Esophagus (tissue), 2 donors: ENCODE measurements at regions not wholly inside any gene's neighbourhood (a gene's known extent, or its start where the extent isn't known, plus 50 kb on each side); places are given as distances from the start of the nearest gene placed in this dataset.

Experiments used
- H3K27ac ChIP-seq, 2 donors: one replicate each; pipeline ENCODE4 v1.5.1; 2013; ENCODE audit warnings: low read depth in 2 of 2, mild to moderate bottlenecking in 2 of 2, inconsistent platforms in 1 of 2, low read length in 1 of 2, moderate library complexity in 1 of 2
- H3K27me3 ChIP-seq, 2 donors: one replicate each; pipeline ENCODE4 v1.6.1; 2013; ENCODE audit warnings: low read length in 2 of 2, control low read depth in 1 of 2, mild to moderate bottlenecking in 1 of 2; ENCODE audit not compliant: insufficient read depth in 2 of 2, control insufficient read depth in 1 of 2
- H3K36me3 ChIP-seq, 2 donors: one replicate each; pipeline ENCODE4 v1.6.1; 2013; ENCODE audit warnings: low read length in 1 of 2; ENCODE audit not compliant: control insufficient read depth in 2 of 2, insufficient read depth in 2 of 2
- H3K4me1 ChIP-seq, 2 donors: one replicate each; pipeline ENCODE4 v1.6.1; 2013; ENCODE audit warnings: low read length in 1 of 2; ENCODE audit not compliant: control insufficient read depth in 2 of 2, insufficient read depth in 2 of 2
- H3K4me3 ChIP-seq, 2 donors: one replicate each; pipeline ENCODE4 v1.5.1; 2013; ENCODE audit warnings: low read length in 2 of 2, mild to moderate bottlenecking in 2 of 2, low read depth in 1 of 2, moderate library complexity in 1 of 2
- H3K9me3 ChIP-seq, 2 donors: one replicate each; pipeline ENCODE4 v1.6.1; 2013; ENCODE audit warnings: mild to moderate bottlenecking in 2 of 2, low read depth in 1 of 2, low read length in 1 of 2, moderate library complexity in 1 of 2; ENCODE audit not compliant: control insufficient read depth in 2 of 2, insufficient read depth in 1 of 2
- WGBS, 2 donors: extraction: QIAGEN DNeasy Blood & Tissue Kit; methylation state at CpG; one replicate each; pipeline ENCODE4 v1.1.7; 2013; 5-methylcytosine and 5-hydroxymethylcytosine counted together
- donor health status: healthy with polysubstance abuse.
- donor health status: Bipolar disorder and iron deficiency.

GRCh38 chr12:30019366-30020140, 235.8 kb upstream of the TMTC1 start:
- H3K4me3 ChIP-seq, result no peak overlapping the region
- no peaks in the 10 kb centered on the region for H3K36me3 ChIP-seq
- H3K9me3 ChIP-seq, result peaks cover 0 to under 1% of the 10 kb centered on the region in 2 donors
- no peaks in the 10 kb centered on the region for H3K4me1 ChIP-seq
- 73 to 75% methylated on average over 4 of the region's 4 CpGs for WGBS, 2 donors
- no peak overlapping the region for H3K27ac ChIP-seq
- H3K27me3 ChIP-seq, result no peaks in the 10 kb centered on the region

- H3K9me3 ChIP-seq, result no peaks in the 10 kb centered on the region
- no peaks in the 10 kb centered on the region for H3K36me3 ChIP-seq
- 47 to 63% methylated on average over 10 of the region's 10 CpGs for WGBS, 2 donors
- H3K4me1 ChIP-seq, result no peaks in the 10 kb centered on the region
- no peaks in the 10 kb centered on the region for H3K27me3 ChIP-seq
- no peak overlapping the region for H3K4me3 ChIP-seq
- no peak overlapping the region for H3K27ac ChIP-seq
Observed at GRCh38 chr12:30016540-30017055, 232.9 kb upstream of the TMTC1 start.

GRCh38 chr12:30015631-30016337, 232.0 kb upstream of the TMTC1 start:
- WGBS, 2 donors, result 48 to 55% methylated on average over 5 of the region's 5 CpGs
- Histone ChIP-seq H3K4me3 (no peak overlapping the region), H3K4me1 (no peaks in the 10 kb centered on the region), H3K9me3 (no peaks in the 10 kb centered on the region), H3K27me3 (no peaks in the 10 kb centered on the region), H3K27ac (no peak overlapping the region), H3K36me3 (no peaks in the 10 kb centered on the region)

- H3K4me3 ChIP-seq, result no peak overlapping the region
- H3K9me3 ChIP-seq, result no peaks in the 10 kb centered on the region
- no peaks in the 10 kb centered on the region for H3K36me3 ChIP-seq
- H3K27me3 ChIP-seq, result no peaks in the 10 kb centered on the region
- H3K4me1 ChIP-seq, result no peaks in the 10 kb centered on the region
- WGBS, 2 donors, result 61 to 64% methylated on average over 1 of the region's 1 CpG
- no peak overlapping the region for H3K27ac ChIP-seq
Observed at GRCh38 chr12:30014991-30015390, 231.2 kb upstream of the TMTC1 start.

- Histone ChIP-seq H3K4me1 (no peaks in the 10 kb centered on the region), H3K4me3 (no peak overlapping the region), H3K36me3 (no peaks in the 10 kb centered on the region), H3K27me3 (no peaks in the 10 kb centered on the region), H3K27ac (no peak overlapping the region), H3K9me3 (no peaks in the 10 kb centered on the region)
- WGBS, 2 donors, result 65 to 75% methylated on average over 6 of the region's 6 CpGs
Observed at GRCh38 chr12:30012816-30013450, 229.2 kb upstream of the TMTC1 start.

- no peaks in the 10 kb centered on the region for H3K27me3 ChIP-seq
- no peak overlapping the region for H3K4me3 ChIP-seq
- H3K4me1 ChIP-seq, result no peaks in the 10 kb centered on the region
- 37 to 40% methylated on average over 1 of the region's 1 CpG for WGBS, 2 donors
- H3K36me3 ChIP-seq, result no peaks in the 10 kb centered on the region
- H3K9me3 ChIP-seq, result no peaks in the 10 kb centered on the region
- no peak overlapping the region for H3K27ac ChIP-seq
Observed at GRCh38 chr12:30010071-30011052, 226.6 kb upstream of the TMTC1 start.

GRCh38 chr12:30006021-30006420, 222.3 kb upstream of the TMTC1 start:
- WGBS, 2 donors, result 79 to 80% methylated on average over 1 of the region's 1 CpG
- Histone ChIP-seq H3K36me3 (no peaks in the 10 kb centered on the region), H3K9me3 (no peaks in the 10 kb centered on the region), H3K27me3 (no peaks in the 10 kb centered on the region), H3K4me3 (no peak overlapping the region), H3K27ac (no peak overlapping the region), H3K4me1 (no peaks in the 10 kb centered on the region)

- Histone ChIP-seq H3K4me1 (no peaks in the 10 kb centered on the region), H3K9me3 (no peaks in the 10 kb centered on the region), H3K36me3 (no peaks in the 10 kb centered on the region), H3K4me3 (no peak overlapping the region), H3K27ac (no peak overlapping the region), H3K27me3 (no peaks in the 10 kb centered on the region)
- WGBS, 2 donors, result 77 to 90% methylated on average over 2 of the region's 2 CpGs
Observed at GRCh38 chr12:30003321-30003720, 219.6 kb upstream of the TMTC1 start.

GRCh38 chr12:30002677-30003076, 218.9 kb upstream of the TMTC1 start:
- no peak overlapping the region for H3K4me3 ChIP-seq
- H3K27me3 ChIP-seq, result no peaks in the 10 kb centered on the region
- no peaks in the 10 kb centered on the region for H3K36me3 ChIP-seq
- H3K4me1 ChIP-seq, result no peaks in the 10 kb centered on the region
- no peak overlapping the region for H3K27ac ChIP-seq
- no peaks in the 10 kb centered on the region for H3K9me3 ChIP-seq
- 90 to 93% methylated on average over 5 of the region's 5 CpGs for WGBS, 2 donors
